B cell (primary cell): ENCODE measurements at regions not wholly inside any gene's neighbourhood (a gene's known extent, or its start where the extent isn't known, plus 50 kb on each side); places are given as distances from the start of the nearest gene placed in this dataset.

Experiments
- ATAC-seq: fragments of 200-7000 bp; cut with Tn5 transposase; one replicate; pipeline ENCODE4 v1.10.0; 2021; ENCODE audit warnings: low read depth, mild to moderate bottlenecking, moderate number of reproducible peaks, moderate library complexity
- CTCF ChIA-PET: fragments of 350-600 bp; sonication (Branson Sonifier 250); formaldehyde crosslinking; loops from one replicate; lab custom pipeline; 2021; ENCODE audit warnings: antibody characterized with exemption, inconsistent platforms; lab: Charles Lee
- POLR2A ChIA-PET: fragments of 350-600 bp; sonication (Branson Sonifier 250); formaldehyde crosslinking; loops from one replicate; lab custom pipeline; 2021; ENCODE audit warnings: antibody characterized with exemption; lab: Charles Lee
- DNase-seq: peaks from one replicate; pipeline ENCODE4 v3.0.0; 2013
- H2AFZ ChIP-seq: 2 replicates; pipeline ENCODE4 v1.6.1; 2012; ENCODE audit warnings: mild to moderate bottlenecking, low read depth, low read length; ENCODE audit not compliant: insufficient read depth, poor library complexity, severe bottlenecking
- H3K27ac ChIP-seq, 2 donors: 1 replicate in 1 of 2; 2 replicates in 1 of 2; pipeline ENCODE4 v1.5.1; 2012 to 2013; ENCODE audit warnings: low read length in 2 of 2, mild to moderate bottlenecking in 2 of 2, moderate library complexity in 1 of 2
- H3K27me3 ChIP-seq, 4 experiments: fragments of 200-600 bp in 1 of 4; sonication (generic) in 1 of 4; replicated peaks in 1 of 4; 1 replicate in 2 of 4; 2 replicates in 2 of 4; pipeline versions ENCODE4 v1.6.1 to v1.7.0; 2013 to 2016; ENCODE audit warnings: low read length in 3 of 4, mild to moderate bottlenecking in 2 of 4, mixed read lengths in 1 of 4, moderate library complexity in 1 of 4; ENCODE audit not compliant: insufficient read depth in 4 of 4, control insufficient read depth in 3 of 4; ENCODE audit errors: control extremely low read depth in 1 of 4
- H3K36me3 ChIP-seq, 2 experiments: replicated peaks in 1 of 2; 1 replicate in 1 of 2; 2 replicates in 1 of 2; pipeline versions ENCODE4 v1.6.1 to v1.7.1; 2013; ENCODE audit warnings: low read length in 1 of 2; ENCODE audit not compliant: insufficient read depth in 2 of 2, control insufficient read depth in 1 of 2; ENCODE audit errors: control extremely low read depth in 1 of 2, extremely low read depth in 1 of 2
- H3K4me1 ChIP-seq, 2 donors: fragments of 200-600 bp in 1 of 2; sonication (generic) in 1 of 2; 1 replicate in 1 of 2; 2 replicates in 1 of 2; pipeline versions ENCODE4 v1.5.1 to v1.6.1; 2013 to 2017; ENCODE audit warnings: low read length in 2 of 2; ENCODE audit not compliant: control insufficient read depth in 2 of 2, insufficient read depth in 2 of 2
- H3K4me2 ChIP-seq: replicated peaks from 2 replicates; pipeline ENCODE3; 2012; ENCODE audit warnings: mild to moderate bottlenecking, low read depth, low read length; ENCODE audit not compliant: poor library complexity, severe bottlenecking
- H3K4me3 ChIP-seq, 5 experiments: fragments of 200-600 bp in 1 of 5; sonication (generic) in 1 of 5; 1 replicate in 3 of 5; 2 replicates in 2 of 5; pipeline versions ENCODE4 v1.5.1 to v1.7.0; 2011 to 2016; ENCODE audit warnings: low read length in 4 of 5, mild to moderate bottlenecking in 4 of 5, low read depth in 2 of 5, control low read depth in 1 of 5, moderate library complexity in 1 of 5; ENCODE audit not compliant: insufficient read depth in 1 of 5; ENCODE audit errors: control extremely low read depth in 1 of 5, extremely low read depth in 1 of 5
- H3K79me2 ChIP-seq: fragments of 200-600 bp; sonication (generic); one replicate; pipeline ENCODE4 v1.6.0; 2016; ENCODE audit warnings: low read length; ENCODE audit not compliant: control insufficient read depth, insufficient read depth
- H3K9ac ChIP-seq: fragments of 200-600 bp; sonication (generic); 2 replicates; pipeline ENCODE4 v1.6.1; 2017; ENCODE audit warnings: mild to moderate bottlenecking, low read length, moderate library complexity
- H3K9me3 ChIP-seq, 3 donors: one replicate each; pipeline versions ENCODE4 v1.6.1 to v1.7.1; 2013; ENCODE audit warnings: low read length in 2 of 3; ENCODE audit not compliant: control insufficient read depth in 2 of 3, insufficient read depth in 1 of 3; ENCODE audit errors: control extremely low read depth in 1 of 3
- H4K20me1 ChIP-seq: 2 replicates; pipeline ENCODE4 v1.6.0; 2012; ENCODE audit warnings: mild to moderate bottlenecking, low read length; ENCODE audit not compliant: insufficient read depth, control insufficient read depth, poor library complexity, severe bottlenecking
- H3K27ac Mint-ChIP-seq: one replicate; pipeline ENCODE4 v1.8.0; 2021; ENCODE audit warnings: mixed read lengths
- H3K27me3 Mint-ChIP-seq: one replicate; pipeline ENCODE4 v1.8.0; 2021; ENCODE audit warnings: mixed read lengths
- H3K4me1 Mint-ChIP-seq: one replicate; pipeline ENCODE4 v1.8.0; 2021; ENCODE audit warnings: mixed read lengths
- H3K4me3 Mint-ChIP-seq: one replicate; pipeline ENCODE4 v1.8.0; 2021; ENCODE audit warnings: mixed read lengths
- H3K9me3 Mint-ChIP-seq: one replicate; pipeline ENCODE4 v1.8.0; 2022; ENCODE audit warnings: mixed read lengths; ENCODE audit not compliant: insufficient read depth
- CTCF ChIP-seq: fragments of 200-600 bp; IDR thresholded peaks from one replicate; pipeline ENCODE4 v1.8.0; 2022; ENCODE audit warnings: antibody characterized with exemption, mild to moderate bottlenecking
- EZH2 ChIP-seq: IDR thresholded peaks from 2 replicates; pipeline ENCODE4 v1.6.1; 2012; ENCODE audit warnings: borderline replicate concordance, low read depth, mild to moderate bottlenecking, moderate library complexity, low read length; ENCODE audit not compliant: insufficient read depth, poor library complexity, severe bottlenecking
- WGBS: methylation state at CpG from one replicate; pipeline ENCODE4 v1.1.5; 2013; ENCODE audit warnings: missing lambda C conversion rate; ENCODE audit not compliant: insufficient coverage; 5-methylcytosine and 5-hydroxymethylcytosine counted together
- intact Hi-C: fragments of 100-400 bp; cut with micrococcal nuclease; formaldehyde crosslinking; loops from one replicate; pipeline ENCODE4 v1.10.0; 2022

- no peak overlapping the region for H3K9ac ChIP-seq
These were observed 145.6 kb downstream of the FAM161A start for GRCh38 chr2:61707984-61708852.

More at GRCh38 chr2:61707984-61708852, 145.6 kb downstream of the FAM161A start:
- no peak overlapping the region for H3K4me3 Mint-ChIP-seq
- peaks cover 7% of the 10 kb centered on the region for H3K4me1 Mint-ChIP-seq
- Histone ChIP-seq H3K27me3 (peaks cover 0 to 3% (median 0%) of the 10 kb centered on the region in 4 experiments), H2AFZ (peak overlapping the region; percentile 43), H3K27ac (no peak overlapping the region), H3K4me3 (no peak overlapping the region), H3K79me2 (no peaks in the 10 kb centered on the region), H3K36me3 (no peaks in the 10 kb centered on the region), H4K20me1 (no peaks in the 10 kb centered on the region), H3K4me2 (no peak overlapping the region), H3K4me1 (no peaks in the 10 kb centered on the region), H3K9me3 (no peaks in the 10 kb centered on the region)
- TF ChIP-seq CTCF (no peak), EZH2 (no peak)
- DNase-seq (peak; percentile 15), ATAC-seq (peak; percentile 72)
- WGBS = 65% methylated on average over 11 of the region's 12 CpGs
- intact Hi-C loops = no loop called here
- peak overlapping the region; percentile 0 for H3K27ac Mint-ChIP-seq
- CTCF ChIA-PET = interaction anchor here (1.5 kb wide), 1 partner anchor 84 kb away, joined by 6 read pairs; no protein-coding TSS in a partner anchor
- H3K9me3 Mint-ChIP-seq = no peaks in the 10 kb centered on the region
- no peaks in the 10 kb centered on the region for H3K27me3 Mint-ChIP-seq
- POLR2A ChIA-PET = interaction anchor here (1.1 kb wide), 1 partner anchor 55 kb away, joined by 3 read pairs; no protein-coding TSS in a partner anchor
